SJCRH30 (cell line): ENCODE measurements at regions not wholly inside any gene's neighbourhood (a gene's known extent, or its start where the extent isn't known, plus 50 kb on each side); places are given as distances from the start of the nearest gene placed in this dataset.
"Not testable (repeated sequence)": the region's sequence is repeated elsewhere in the genome, so short reads cannot be mapped to it uniquely, and the experiment has no call there.

Experiments used
- DNase-seq, 2 experiments: peaks; one replicate each; pipeline ENCODE4 v3.0.0-alpha.2; 2015 to 2020
- H3K27ac ChIP-seq: fragments of 250-450 bp; sonication (Bioruptor Pico); 2 replicates; pipeline ENCODE4 v1.5.1; 2020; ENCODE audit warnings: mild to moderate bottlenecking, moderate library complexity
- H3K27me3 ChIP-seq: fragments of 250-450 bp; sonication (Bioruptor Pico); 2 replicates; pipeline ENCODE4 v1.5.1; 2020; ENCODE audit warnings: mild to moderate bottlenecking, moderate library complexity
- H3K36me3 ChIP-seq: fragments of 250-450 bp; sonication (Bioruptor Pico); 2 replicates; pipeline ENCODE4 v1.5.1; 2020; ENCODE audit warnings: mild to moderate bottlenecking, moderate library complexity
- H3K4me1 ChIP-seq: fragments of 250-450 bp; sonication (Bioruptor Pico); 2 replicates; pipeline ENCODE4 v1.5.1; 2020; ENCODE audit warnings: mild to moderate bottlenecking, moderate library complexity
- H3K4me3 ChIP-seq: fragments of 250-450 bp; sonication (Bioruptor Pico); 2 replicates; pipeline ENCODE4 v1.5.1; 2020; ENCODE audit warnings: mild to moderate bottlenecking, moderate library complexity
- H3K9me3 ChIP-seq: fragments of 250-450 bp; sonication (Bioruptor Pico); replicated peaks from 2 replicates; pipeline ENCODE4 v1.5.1; 2020; ENCODE audit warnings: mild to moderate bottlenecking, moderate library complexity

DNA sequence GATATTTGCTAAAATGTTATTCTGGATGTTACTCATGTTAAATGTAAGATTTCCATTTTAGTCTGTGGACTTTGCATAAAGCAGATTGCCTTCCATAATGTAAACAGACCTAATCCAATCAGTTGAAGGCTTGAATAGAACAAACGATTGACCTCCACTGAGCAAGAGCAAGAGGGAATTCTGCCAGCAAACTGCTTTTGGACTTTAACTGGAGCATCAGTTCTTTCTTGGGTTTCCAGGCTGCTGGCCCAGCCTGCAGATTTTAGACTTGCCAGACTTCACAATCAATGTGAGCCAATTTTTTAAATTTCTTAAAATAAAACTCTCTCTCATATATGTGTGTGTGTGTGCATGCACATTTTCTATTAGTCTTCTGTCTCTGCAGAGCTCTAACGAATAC is 1248.8 kb downstream of the ADGRL3 start:
- Histone ChIP-seq H3K36me3 (no peaks in the 10 kb centered on the region), H3K27me3 (no peaks in the 10 kb centered on the region), H3K4me3 (no peak overlapping the region), H3K4me1 (no peaks in the 10 kb centered on the region), H3K9me3 (no peaks in the 10 kb centered on the region), H3K27ac (no peak overlapping the region)
- DNase-seq: no peak

DNA sequence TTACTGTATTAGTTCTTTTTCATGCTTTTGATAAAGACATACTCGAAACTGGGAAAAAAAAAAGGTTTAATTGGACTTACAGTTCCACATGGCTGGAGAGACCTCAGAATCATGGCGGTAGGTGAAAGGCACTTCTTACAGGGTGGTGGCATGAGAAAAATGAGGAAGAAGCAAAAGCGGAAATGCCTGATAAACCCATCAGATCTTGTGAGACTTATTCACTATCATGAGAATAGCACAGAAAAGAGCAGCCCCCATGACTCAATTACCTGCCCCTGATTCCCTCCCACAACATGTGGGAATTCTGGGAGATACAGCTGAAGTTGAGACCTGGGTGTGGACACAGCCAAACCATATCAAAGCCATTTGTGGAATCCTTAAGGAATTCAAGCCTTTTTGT is 1238.9 kb downstream of the ADGRL3 start:
- Histone ChIP-seq H3K27me3 (no peaks in the 10 kb centered on the region), H3K9me3 (no peaks in the 10 kb centered on the region), H3K4me1 (no peaks in the 10 kb centered on the region), H3K4me3 (no peak overlapping the region), H3K27ac (no peak overlapping the region), H3K36me3 (no peaks in the 10 kb centered on the region)
- no peak for DNase-seq

GRCh38 chr4:62434921-62435320 is 1234.8 kb downstream of the ADGRL3 start:
- no peak for DNase-seq
- no peaks in the 10 kb centered on the region for H3K36me3 ChIP-seq
- H3K27me3 ChIP-seq: no peaks in the 10 kb centered on the region
- H3K4me1 ChIP-seq: no peaks in the 10 kb centered on the region
- no peaks in the 10 kb centered on the region for H3K9me3 ChIP-seq
- no peak overlapping the region for H3K27ac ChIP-seq
- no peak overlapping the region for H3K4me3 ChIP-seq

DNA sequence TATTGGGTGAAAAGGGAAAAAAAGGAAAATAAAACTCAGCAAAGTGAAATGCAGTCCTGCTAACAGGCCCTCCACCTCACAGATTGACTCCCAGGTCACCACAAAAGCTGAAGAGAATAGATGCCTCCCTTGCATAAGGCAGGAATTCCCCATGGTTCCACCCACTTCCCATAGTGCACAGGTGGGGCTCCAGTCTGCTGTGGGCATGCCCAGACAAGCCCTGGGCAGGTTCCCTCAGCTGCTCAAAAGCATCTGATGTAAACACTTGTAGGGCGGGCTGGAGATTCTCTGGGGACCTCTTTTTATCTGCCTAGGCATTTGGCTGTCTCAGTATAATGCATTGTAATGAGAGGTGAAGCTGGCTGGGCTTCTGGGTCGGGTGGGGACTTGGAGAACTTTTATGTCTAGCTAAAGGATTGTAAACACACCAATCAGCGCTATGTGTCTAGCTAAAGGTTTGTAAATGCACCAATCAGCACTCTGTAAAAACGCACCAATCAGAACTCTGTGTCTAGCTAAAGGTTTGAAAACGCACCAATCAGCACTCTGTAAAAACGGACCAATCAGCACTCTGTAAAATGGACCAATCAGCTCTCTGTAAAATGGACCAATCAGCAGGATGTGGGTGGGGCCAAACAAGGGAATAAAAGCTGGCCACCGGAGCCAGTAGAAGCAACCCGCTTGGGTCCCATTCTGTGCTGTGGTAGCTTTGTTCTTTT is 1231.5 kb downstream of the ADGRL3 start:
- not testable (repeated sequence) for H3K4me1 ChIP-seq, H3K27ac ChIP-seq, H3K27me3 ChIP-seq, H3K9me3 ChIP-seq, H3K4me3 ChIP-seq, H3K36me3 ChIP-seq
- peak; percentile 40 to 41 for DNase-seq

DNA sequence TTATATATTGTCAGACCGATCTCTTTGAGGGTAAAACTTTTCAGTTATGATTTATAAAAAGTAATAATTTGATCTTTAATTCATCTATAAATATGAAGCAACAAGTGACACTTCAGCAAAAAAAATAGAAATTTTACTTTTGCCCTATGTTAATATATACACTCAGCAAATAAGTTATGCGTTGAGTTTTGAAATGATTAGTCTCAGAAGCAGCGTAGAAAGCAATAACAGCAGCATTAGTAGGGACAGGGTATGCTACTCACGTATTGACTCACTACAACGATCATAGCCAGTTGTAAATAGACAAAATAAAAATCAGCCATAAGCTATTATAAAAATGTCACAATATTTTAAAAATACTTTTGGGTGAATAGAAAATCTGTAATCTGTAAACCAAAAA is 1229.2 kb downstream of the ADGRL3 start:
- H3K9me3 ChIP-seq: no peaks in the 10 kb centered on the region
- H3K4me1 ChIP-seq: no peaks in the 10 kb centered on the region
- DNase-seq: no peak
- H3K27ac ChIP-seq: no peak overlapping the region
- H3K4me3 ChIP-seq: no peak overlapping the region
- H3K27me3 ChIP-seq: no peaks in the 10 kb centered on the region
- no peaks in the 10 kb centered on the region for H3K36me3 ChIP-seq

- no peaks in the 10 kb centered on the region for H3K4me1 ChIP-seq
- no peaks in the 10 kb centered on the region for H3K27me3 ChIP-seq
- H3K9me3 ChIP-seq: no peaks in the 10 kb centered on the region
- no peak for DNase-seq
- no peaks in the 10 kb centered on the region for H3K36me3 ChIP-seq
- no peak overlapping the region for H3K27ac ChIP-seq
- H3K4me3 ChIP-seq: no peak overlapping the region
Measured at GRCh38 chr4:62415256-62415655, 1215.1 kb downstream of the ADGRL3 start.

DNA sequence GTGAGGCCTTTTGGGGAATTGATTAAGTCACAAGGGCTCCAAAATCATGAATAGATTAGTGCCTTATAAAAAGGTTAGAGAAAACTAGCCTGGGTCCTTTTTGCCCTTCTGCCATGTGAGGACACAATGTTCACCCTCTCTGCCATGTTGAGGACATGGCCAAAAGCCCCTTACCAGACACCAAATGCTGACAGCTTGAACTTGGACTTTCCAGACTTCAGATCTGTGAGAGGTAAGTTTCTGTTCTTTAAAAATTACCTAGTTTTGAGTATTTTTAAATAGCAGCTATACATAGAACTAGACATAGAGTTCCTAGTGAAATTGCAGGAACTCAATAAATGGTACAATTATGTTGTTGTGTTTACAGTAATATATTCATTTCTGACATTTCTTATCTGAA is 1214.4 kb downstream of the ADGRL3 start:
- Histone ChIP-seq H3K27me3 (no peaks in the 10 kb centered on the region), H3K9me3 (no peaks in the 10 kb centered on the region), H3K4me1 (no peaks in the 10 kb centered on the region), H3K36me3 (no peaks in the 10 kb centered on the region), H3K27ac (no peak overlapping the region), H3K4me3 (no peak overlapping the region)
- DNase-seq: no peak

DNA sequence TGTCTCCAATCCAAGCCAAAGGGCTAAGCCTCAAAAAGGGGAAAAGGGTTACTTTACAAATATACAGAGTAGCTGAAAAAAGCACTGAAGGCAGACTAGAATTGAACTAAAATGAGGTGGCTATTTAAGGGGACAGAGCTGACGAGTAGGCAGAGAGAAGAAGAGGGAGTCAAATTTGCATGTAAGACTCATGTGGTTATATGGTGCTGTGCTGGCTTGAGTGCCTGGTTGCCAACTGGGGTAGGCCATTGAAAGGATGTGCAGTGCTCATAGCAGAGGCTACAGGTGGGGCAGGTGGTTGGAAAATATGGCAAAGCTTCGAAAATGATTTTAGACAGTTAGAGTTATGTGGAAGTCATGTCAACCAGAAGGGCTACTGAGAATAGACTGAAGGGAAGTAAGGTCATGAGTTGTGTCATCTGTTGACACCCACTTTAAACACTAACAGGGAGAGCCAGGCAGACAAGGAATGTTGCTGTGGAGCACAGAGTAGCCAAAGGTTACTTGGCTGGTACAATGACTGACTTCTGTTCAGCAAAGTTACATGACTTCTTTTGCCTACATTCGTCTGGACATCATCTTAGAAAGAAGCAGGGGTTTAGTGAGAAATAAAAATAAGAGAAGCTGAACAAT is 1210.4 kb downstream of the ADGRL3 start:
- no peaks in the 10 kb centered on the region for H3K27me3 ChIP-seq
- DNase-seq: no peak
- peaks cover 3% of the 10 kb centered on the region; the same call in 1 of the 2 replicates for H3K4me1 ChIP-seq
- H3K36me3 ChIP-seq: no peaks in the 10 kb centered on the region
- no peaks in the 10 kb centered on the region for H3K9me3 ChIP-seq
- H3K27ac ChIP-seq: no peak overlapping the region
- no peak overlapping the region for H3K4me3 ChIP-seq

- Histone ChIP-seq H3K27ac (no peak overlapping the region), H3K9me3 (no peaks in the 10 kb centered on the region), H3K4me3 (no peak overlapping the region), H3K36me3 (no peaks in the 10 kb centered on the region), H3K4me1 (peaks cover 3% of the 10 kb centered on the region; the same call in 1 of the 2 replicates), H3K27me3 (no peaks in the 10 kb centered on the region)
- peak in 1 of 2 experiments; percentile 4 for DNase-seq
Measured at GRCh38 chr4:62408454-62408853, 1208.3 kb downstream of the ADGRL3 start.

DNA sequence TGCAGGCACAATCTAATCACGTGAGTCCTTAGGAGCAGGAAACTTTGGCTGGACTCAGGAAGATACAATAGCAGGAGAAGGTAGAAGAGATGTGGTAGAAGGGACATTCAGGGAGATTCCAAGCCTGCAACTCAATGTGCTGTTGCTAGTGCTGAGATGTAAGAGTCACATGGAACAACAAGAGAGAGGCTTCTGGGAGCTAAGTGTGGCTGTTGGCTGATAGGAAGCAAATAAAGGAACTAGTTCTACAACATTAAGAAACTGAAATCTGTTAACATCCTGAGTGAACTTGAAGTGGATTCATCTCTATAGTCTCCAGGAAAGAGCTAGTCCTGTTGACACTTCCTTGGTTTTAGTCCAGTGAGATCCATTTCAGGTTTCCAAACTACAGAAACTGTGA is 1207.4 kb downstream of the ADGRL3 start:
- H3K27me3 ChIP-seq: no peaks in the 10 kb centered on the region
- no peak for DNase-seq
- no peak overlapping the region for H3K4me3 ChIP-seq
- H3K9me3 ChIP-seq: no peaks in the 10 kb centered on the region
- no peak overlapping the region for H3K27ac ChIP-seq
- no peaks in the 10 kb centered on the region for H3K36me3 ChIP-seq
- H3K4me1 ChIP-seq: peaks cover 3% of the 10 kb centered on the region; the same call in 1 of the 2 replicates

GRCh38 chr4:62402088-62402806 is 1202.1 kb downstream of the ADGRL3 start:
- Histone ChIP-seq H3K27me3 (no peaks in the 10 kb centered on the region), H3K4me3 (no peak overlapping the region), H3K27ac (no peak overlapping the region), H3K9me3 (no peaks in the 10 kb centered on the region), H3K4me1 (peaks cover 3% of the 10 kb centered on the region; the same call in 1 of the 2 replicates), H3K36me3 (no peaks in the 10 kb centered on the region)
- no peak for DNase-seq

GRCh38 chr4:62399242-62399641 is 1199.1 kb downstream of the ADGRL3 start:
- DNase-seq: no peak
- Histone ChIP-seq H3K36me3 (no peaks in the 10 kb centered on the region), H3K4me1 (no peaks in the 10 kb centered on the region), H3K9me3 (no peaks in the 10 kb centered on the region), H3K27me3 (no peaks in the 10 kb centered on the region), H3K4me3 (no peak overlapping the region), H3K27ac (no peak overlapping the region)

DNA sequence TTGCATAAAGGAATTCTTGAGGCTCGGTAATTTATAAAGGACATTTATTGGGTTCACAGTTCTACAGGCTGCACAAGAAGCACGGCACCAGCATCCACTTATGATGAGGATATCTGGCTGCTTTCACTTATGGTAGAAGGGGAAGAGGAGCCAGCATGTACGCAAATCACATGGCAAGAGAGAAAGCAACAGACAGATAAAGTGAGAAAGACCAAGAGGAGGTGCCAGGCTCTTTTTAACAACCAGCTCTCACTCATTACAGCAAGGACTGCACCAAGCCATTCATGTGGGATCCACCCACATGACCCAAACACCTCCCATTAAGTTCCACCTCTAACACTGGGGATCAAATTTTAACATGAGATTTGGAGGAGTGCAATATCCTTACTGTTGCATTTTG is 1198.2 kb downstream of the ADGRL3 start:
- H3K36me3 ChIP-seq: no peaks in the 10 kb centered on the region
- DNase-seq: no peak
- no peaks in the 10 kb centered on the region for H3K27me3 ChIP-seq
- H3K4me3 ChIP-seq: no peak overlapping the region
- H3K4me1 ChIP-seq: no peaks in the 10 kb centered on the region
- no peaks in the 10 kb centered on the region for H3K9me3 ChIP-seq
- H3K27ac ChIP-seq: no peak overlapping the region

GRCh38 chr4:62394766-62395165 is 1194.6 kb downstream of the ADGRL3 start:
- no peaks in the 10 kb centered on the region for H3K9me3 ChIP-seq
- H3K27me3 ChIP-seq: no peaks in the 10 kb centered on the region
- no peak overlapping the region for H3K4me3 ChIP-seq
- no peak overlapping the region for H3K27ac ChIP-seq
- H3K36me3 ChIP-seq: no peaks in the 10 kb centered on the region
- H3K4me1 ChIP-seq: no peaks in the 10 kb centered on the region
- DNase-seq: no peak

DNA sequence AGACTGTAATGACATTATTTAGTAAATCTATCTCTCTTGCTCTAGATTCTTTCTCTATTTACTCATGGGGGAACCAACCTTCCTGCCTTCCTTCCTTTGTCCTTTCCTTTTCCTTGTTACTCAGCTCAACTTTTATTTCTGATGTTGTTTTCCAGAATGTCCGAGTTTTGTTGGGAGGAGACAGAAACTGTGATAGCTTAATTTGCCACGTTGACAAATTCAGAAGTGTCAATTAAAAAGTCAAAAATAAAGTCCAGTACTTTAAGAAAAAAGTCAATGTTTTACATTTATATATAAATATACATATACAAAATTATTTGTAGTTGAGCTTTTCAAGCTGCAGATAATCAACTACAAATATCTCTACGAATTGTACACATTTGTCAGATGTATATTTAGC is 1187.7 kb downstream of the ADGRL3 start:
- Histone ChIP-seq H3K4me1 (no peaks in the 10 kb centered on the region), H3K27ac (no peak overlapping the region), H3K27me3 (no peaks in the 10 kb centered on the region), H3K4me3 (no peak overlapping the region), H3K9me3 (no peaks in the 10 kb centered on the region), H3K36me3 (no peaks in the 10 kb centered on the region)
- no peak for DNase-seq
